OCI-LY1 (cell line): ENCODE measurements at regions not wholly inside any gene's neighbourhood (a gene's known extent, or its start where the extent isn't known, plus 50 kb on each side); places are given as distances from the start of the nearest gene placed in this dataset.

Experiments used
- H2AFZ ChIP-seq: fragments of 200-600 bp; sonication (generic), shearing (Covaris generic); 2 replicates; pipeline ENCODE4 v1.6.0; 2014; ENCODE audit warnings: antibody characterized with exemption, mild to moderate bottlenecking, low read length
- H3F3A ChIP-seq: fragments of 200-600 bp; sonication (generic), shearing (Covaris generic); 2 replicates; pipeline ENCODE4 v1.6.0; 2014; ENCODE audit warnings: mild to moderate bottlenecking, antibody characterized with exemption, low read length, moderate library complexity; ENCODE audit not compliant: insufficient read depth
- H3K27ac ChIP-seq: fragments of 200-600 bp; sonication (generic); 2 replicates; pipeline ENCODE4 v1.5.1; 2014; ENCODE audit warnings: low read length, mixed run types, mild to moderate bottlenecking, low read depth; ENCODE audit not compliant: poor library complexity, severe bottlenecking
- H3K27me3 ChIP-seq: fragments of 200-600 bp; sonication (generic); 2 replicates; pipeline ENCODE4 v1.6.0; 2014; ENCODE audit warnings: antibody characterized with exemption, mild to moderate bottlenecking, low read length, moderate library complexity; ENCODE audit not compliant: insufficient read depth
- H3K36me3 ChIP-seq: fragments of 200-600 bp; sonication (generic); 2 replicates; pipeline ENCODE4 v1.6.1; 2014; ENCODE audit warnings: mild to moderate bottlenecking, antibody characterized with exemption, low read length, moderate library complexity, mixed read lengths; ENCODE audit not compliant: insufficient read depth
- H3K4me1 ChIP-seq: fragments of 200-600 bp; sonication (generic); 2 replicates; pipeline ENCODE4 v1.5.1; 2014; ENCODE audit warnings: mild to moderate bottlenecking, low read length, moderate library complexity; ENCODE audit not compliant: insufficient read depth, severe bottlenecking
- H3K4me2 ChIP-seq: fragments of 200-600 bp; sonication (generic), shearing (Covaris generic); 2 replicates; pipeline ENCODE4 v1.6.1; 2014; ENCODE audit warnings: low read length
- H3K4me3 ChIP-seq: fragments of 200-600 bp; sonication (generic); 2 replicates; pipeline ENCODE4 v1.5.1; 2014; ENCODE audit warnings: low read length, low read depth, mild to moderate bottlenecking, mixed read lengths; ENCODE audit not compliant: poor library complexity, severe bottlenecking
- H3K79me2 ChIP-seq: fragments of 200-600 bp; shearing (Covaris generic); 2 replicates; pipeline ENCODE4 v1.6.1; 2016; ENCODE audit warnings: mixed run types, low read length, mixed read lengths; ENCODE audit not compliant: insufficient read depth
- H3K9ac ChIP-seq: fragments of 200-600 bp; sonication (generic), shearing (Covaris generic); 2 replicates; pipeline ENCODE4 v1.6.1; 2014; ENCODE audit warnings: mild to moderate bottlenecking, low read length, mixed read lengths
- H3K9me2 ChIP-seq: fragments of 200-600 bp; sonication (generic), shearing (Covaris generic); 2 replicates; pipeline ENCODE4 v1.6.1; 2014; ENCODE audit warnings: low read depth, mild to moderate bottlenecking, low read length, mixed read lengths
- H3K9me3 ChIP-seq: fragments of 200-600 bp; shearing (Covaris generic); 2 replicates; pipeline ENCODE4 v1.6.1; 2014; ENCODE audit warnings: low read length, mixed read lengths
- H4K20me1 ChIP-seq: fragments of 200-600 bp; sonication (generic), shearing (Covaris generic); 2 replicates; pipeline ENCODE4 v1.6.0; 2016; ENCODE audit warnings: mild to moderate bottlenecking, low read length; ENCODE audit not compliant: insufficient read depth
- CTCF ChIP-seq: fragments of 200-600 bp; sonication (generic), shearing (Covaris generic); IDR thresholded peaks from 2 replicates; pipeline ENCODE4 v1.5.1; 2017; ENCODE audit warnings: mild to moderate bottlenecking, antibody characterized with exemption, low read length, moderate library complexity, mixed read lengths
- EZH2 ChIP-seq: fragments of 200-600 bp; sonication (generic), shearing (Covaris generic); IDR thresholded peaks from 2 replicates; pipeline ENCODE4 v1.8.0; 2017; ENCODE audit warnings: borderline replicate concordance, mixed run types, mild to moderate bottlenecking, antibody characterized with exemption, low read length, moderate library complexity, mixed read lengths

- Histone ChIP-seq H2AFZ (no peak overlapping the region), H3K27ac (no peak overlapping the region), H3K9me3 (no peaks in the 10 kb centered on the region), H3K4me2 (no peak overlapping the region), H3K9ac (no peak overlapping the region), H3K27me3 (no peaks in the 10 kb centered on the region), H3K79me2 (no peaks in the 10 kb centered on the region), H3K36me3 (no peaks in the 10 kb centered on the region), H3F3A (no peaks in the 10 kb centered on the region), H3K4me1 (no peaks in the 10 kb centered on the region), H3K4me3 (no peak overlapping the region), H3K9me2 (no peaks in the 10 kb centered on the region), H4K20me1 (no peaks in the 10 kb centered on the region)
- TF ChIP-seq CTCF (no peak), EZH2 (no peak)
Measured at GRCh38 chr16:63363738-63364137, 1327.5 kb upstream of the CDH8 start.

- Histone ChIP-seq H3K9me3 (no peaks in the 10 kb centered on the region), H3K27me3 (no peaks in the 10 kb centered on the region), H3F3A (no peaks in the 10 kb centered on the region), H3K9me2 (no peaks in the 10 kb centered on the region), H3K4me2 (no peak overlapping the region), H4K20me1 (no peaks in the 10 kb centered on the region), H3K36me3 (no peaks in the 10 kb centered on the region), H3K79me2 (no peaks in the 10 kb centered on the region), H3K4me1 (no peaks in the 10 kb centered on the region), H3K4me3 (no peak overlapping the region), H2AFZ (no peak overlapping the region), H3K27ac (no peak overlapping the region), H3K9ac (no peak overlapping the region)
- peak; percentile 82 for TF ChIP-seq CTCF
- no peak for TF ChIP-seq EZH2
Measured at GRCh38 chr16:63361032-63361624, 1324.9 kb upstream of the CDH8 start.

- TF ChIP-seq CTCF (no peak), EZH2 (no peak)
- no peaks in the 10 kb centered on the region for H4K20me1 ChIP-seq
- no peaks in the 10 kb centered on the region for H3F3A ChIP-seq
- no peaks in the 10 kb centered on the region for H3K4me1 ChIP-seq
- no peak overlapping the region for H2AFZ ChIP-seq
- H3K79me2 ChIP-seq, result no peaks in the 10 kb centered on the region
- no peak overlapping the region for H3K9ac ChIP-seq
- no peaks in the 10 kb centered on the region for H3K27me3 ChIP-seq
- H3K4me3 ChIP-seq, result no peak overlapping the region
- no peaks in the 10 kb centered on the region for H3K9me3 ChIP-seq
- H3K4me2 ChIP-seq, result no peak overlapping the region
- no peaks in the 10 kb centered on the region for H3K36me3 ChIP-seq
- no peaks in the 10 kb centered on the region for H3K9me2 ChIP-seq
- no peak overlapping the region for H3K27ac ChIP-seq
Measured at GRCh38 chr16:63349961-63350360, 1313.7 kb upstream of the CDH8 start.
